ENCODE measurements at regions not wholly inside any gene's neighbourhood (a gene's known extent, or its start where the extent isn't known, plus 50 kb on each side); places are given as distances from the start of the nearest gene placed in this dataset.

DNA sequence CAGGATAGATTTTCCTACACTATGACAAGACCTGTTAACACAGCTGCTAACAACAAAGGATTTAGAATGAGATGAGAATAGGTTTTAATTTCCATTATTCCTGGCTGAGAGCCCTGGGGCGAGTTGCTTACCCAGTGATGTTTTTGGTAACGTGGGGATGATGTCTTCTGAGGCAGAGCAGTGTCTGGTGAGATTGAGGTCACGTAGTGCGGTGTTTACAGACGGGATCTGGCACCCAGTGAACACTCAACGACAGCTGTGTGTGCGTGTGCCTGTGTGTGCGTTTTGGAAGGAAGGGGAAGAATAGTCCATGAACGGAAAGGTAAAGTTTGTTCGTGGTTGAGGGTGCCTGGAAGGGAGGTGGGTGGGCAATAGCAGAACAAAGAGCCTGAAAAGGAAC lies 384.7 kb downstream of the C6orf118 start:
- no peak for DNase-seq (ENCODE audit: low spot score)
- no peak for TF ChIP-seq CTCF (IDR thresholded peaks at IDR 0.05; ENCODE audit: extremely low read depth, missing control alignments)

- no peak for DNase-seq (ENCODE audit: low spot score)
- no peak for TF ChIP-seq CTCF (IDR thresholded peaks at IDR 0.05; ENCODE audit: extremely low read depth, missing control alignments)
These were observed 392.2 kb downstream of the C6orf118 start for GRCh38 chr6:164917211-164917610.

DNA sequence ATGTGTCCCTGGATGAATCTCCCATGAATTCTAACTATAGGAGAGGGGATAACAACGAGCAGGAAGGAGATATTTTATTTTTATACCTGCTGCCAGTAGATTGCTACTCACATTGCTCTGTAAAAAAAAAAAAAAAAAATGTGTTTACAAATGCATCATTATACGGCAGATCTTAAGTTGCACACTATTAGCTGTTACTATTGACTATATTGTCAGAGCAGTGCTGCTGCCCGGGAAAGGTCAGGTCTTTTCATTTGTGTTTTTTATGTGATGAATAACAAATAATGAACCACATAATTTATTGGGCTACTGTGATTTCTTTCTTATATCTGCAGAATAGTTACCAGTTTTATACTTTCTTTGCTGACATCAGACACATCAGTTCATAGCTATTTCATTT lies 393.3 kb downstream of the C6orf118 start:
- no peak for TF ChIP-seq CTCF (IDR thresholded peaks at IDR 0.05; ENCODE audit: extremely low read depth, missing control alignments)

DNA sequence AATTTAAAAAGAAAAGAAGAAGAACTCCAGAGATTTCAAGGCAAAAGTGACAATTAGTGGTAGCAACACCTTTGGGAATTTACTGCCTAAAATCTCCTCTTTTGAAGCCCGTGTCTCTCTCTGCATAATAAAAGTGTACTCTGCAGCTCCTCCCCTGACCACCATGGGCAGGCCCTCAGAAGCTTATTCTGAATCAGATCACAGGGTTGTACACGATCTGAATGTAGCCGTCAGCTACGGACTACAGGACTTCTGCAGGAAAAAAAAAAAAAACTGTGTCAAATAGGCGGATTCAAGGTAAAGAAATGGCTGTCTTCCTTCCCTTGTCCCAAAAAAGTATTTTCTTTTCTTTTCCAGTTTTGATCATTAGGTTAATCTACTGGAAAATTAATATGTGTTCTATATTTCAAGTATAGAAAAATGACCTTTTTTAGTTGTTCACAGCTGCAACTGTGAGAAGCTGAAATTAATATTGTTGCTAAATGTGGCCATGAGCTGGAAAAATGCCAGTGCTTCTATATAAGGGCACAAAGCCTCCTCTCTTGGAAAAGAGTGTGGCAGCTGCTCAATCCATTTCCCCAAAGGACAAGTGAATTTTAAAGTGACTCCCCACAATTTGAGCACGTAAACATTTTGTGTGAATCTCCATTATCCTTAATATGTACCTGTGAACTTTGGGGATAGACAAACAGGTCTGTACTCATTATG lies 397.4 kb downstream of the C6orf118 start:
- TF ChIP-seq CTCF (IDR thresholded peaks at IDR 0.05; ENCODE audit: extremely low read depth, missing control alignments) = no peak
- DNase-seq (ENCODE audit: low spot score) = no peak

More for the DNA sequence above, 393.3 kb downstream of the C6orf118 start:
- DNase-seq (ENCODE audit: low spot score) = no peak

DNA sequence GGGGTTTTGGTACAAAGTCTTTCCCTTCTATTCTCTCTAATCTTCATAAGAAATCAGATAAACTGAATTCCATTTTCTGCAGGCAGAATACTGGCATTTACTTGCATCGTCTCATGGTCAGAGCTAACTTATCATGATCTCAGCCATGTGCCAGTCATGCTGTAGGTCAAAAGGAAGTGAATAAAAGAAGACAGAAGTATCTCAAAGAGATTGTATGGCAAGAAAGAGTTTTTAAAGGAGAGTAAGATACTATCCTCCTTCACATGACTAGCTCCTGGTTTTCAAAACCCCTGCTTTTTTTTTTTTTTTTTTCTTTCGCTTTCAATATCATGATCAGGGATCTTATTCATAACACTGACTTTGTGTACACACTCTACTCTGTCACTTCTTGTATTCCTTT lies 398.3 kb downstream of the C6orf118 start:
- TF ChIP-seq CTCF (IDR thresholded peaks at IDR 0.05; ENCODE audit: extremely low read depth, missing control alignments) = no peak
- DNase-seq (ENCODE audit: low spot score) = no peak

DNA sequence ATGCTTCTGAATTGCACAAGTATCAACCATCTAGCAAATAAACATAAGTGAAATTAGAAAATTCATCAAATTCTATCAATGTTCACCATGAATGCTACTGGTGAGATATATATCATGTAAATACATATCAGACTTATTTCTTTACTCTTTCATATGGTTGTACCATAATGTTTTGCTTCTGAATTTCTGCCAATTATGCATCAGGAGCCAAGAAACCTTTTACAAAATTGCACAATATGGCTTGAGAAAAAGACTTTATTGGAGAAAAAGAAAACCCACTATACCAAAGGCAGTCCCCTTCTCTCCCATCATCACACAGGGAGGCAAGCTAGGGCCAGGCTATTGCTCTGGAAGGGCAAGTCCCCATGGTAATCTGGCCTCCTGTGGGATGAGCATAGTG lies 402.6 kb downstream of the C6orf118 start:
- TF ChIP-seq CTCF (IDR thresholded peaks at IDR 0.05; ENCODE audit: extremely low read depth, missing control alignments) = no peak
- DNase-seq (ENCODE audit: low spot score) = no peak

- no peak for TF ChIP-seq CTCF (IDR thresholded peaks at IDR 0.05; ENCODE audit: extremely low read depth, missing control alignments)
- DNase-seq (ENCODE audit: low spot score) = no peak
These were observed 404.1 kb downstream of the C6orf118 start for GRCh38 chr6:164905311-164905710.

Data from GM20000 (cell line).